Activated CD8-positive, alpha-beta memory T cell treated with anti-CD3 and anti-CD28 coated beads, Interleukin-2, amount 50 U/mL, for 4 hours (primary cell): ENCODE measurements at regions not wholly inside any gene's neighbourhood (a gene's known extent, or its start where the extent isn't known, plus 50 kb on each side); places are given as distances from the start of the nearest gene placed in this dataset.
"Not testable (repeated sequence)": the region's sequence is repeated elsewhere in the genome, so short reads cannot be mapped to it uniquely, and the experiment has no call there.

Source experiments
- DNase-seq: peaks from one replicate; pipeline ENCODE4 v3.0.0-alpha.2; 2020

DNA sequence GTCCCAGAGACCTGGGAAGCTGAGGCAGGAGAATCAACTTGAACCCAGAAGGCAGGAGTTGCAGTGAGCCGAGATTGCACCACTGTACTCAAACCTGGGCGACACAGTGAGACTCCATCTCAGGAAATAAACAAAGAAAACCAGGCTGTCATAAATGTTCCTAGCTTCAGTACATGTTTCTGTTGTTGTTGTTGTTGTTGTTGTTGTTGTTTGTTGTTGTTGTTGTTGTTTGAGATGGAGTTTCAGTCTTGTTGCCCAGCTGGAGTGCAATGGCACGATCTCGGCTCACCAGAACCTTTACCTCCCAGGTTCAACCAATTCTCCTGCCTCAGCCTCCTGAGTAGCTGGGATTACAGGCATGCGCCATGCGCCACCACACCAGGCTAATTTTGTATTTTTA lies 452.5 kb downstream of the HS3ST3B1 start:
- no peak for DNase-seq

- DNase-seq: no peak
Observed at GRCh38 chr17:14752011-14752410, 451.1 kb downstream of the HS3ST3B1 start.

DNA sequence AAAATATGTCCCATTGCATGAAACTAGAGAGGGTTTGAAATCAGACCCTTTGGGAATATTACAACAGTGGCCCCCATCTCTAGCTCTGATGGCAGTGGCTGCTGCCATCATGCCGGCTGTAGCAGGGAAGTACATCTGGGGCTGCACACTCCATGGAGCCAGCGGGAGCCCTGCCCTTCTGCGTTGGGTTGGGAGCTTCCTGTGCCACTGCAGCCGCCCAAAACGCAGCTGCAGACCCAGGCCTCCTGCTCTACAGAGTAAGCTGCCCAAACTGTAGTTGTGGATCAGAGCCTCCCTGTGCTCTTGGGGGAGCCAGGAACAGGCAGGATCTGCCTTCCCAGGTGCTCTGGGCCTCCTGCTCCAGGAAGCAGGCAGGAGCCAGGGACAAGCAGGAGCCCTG lies 450.0 kb downstream of the HS3ST3B1 start:
- DNase-seq: no peak

DNA sequence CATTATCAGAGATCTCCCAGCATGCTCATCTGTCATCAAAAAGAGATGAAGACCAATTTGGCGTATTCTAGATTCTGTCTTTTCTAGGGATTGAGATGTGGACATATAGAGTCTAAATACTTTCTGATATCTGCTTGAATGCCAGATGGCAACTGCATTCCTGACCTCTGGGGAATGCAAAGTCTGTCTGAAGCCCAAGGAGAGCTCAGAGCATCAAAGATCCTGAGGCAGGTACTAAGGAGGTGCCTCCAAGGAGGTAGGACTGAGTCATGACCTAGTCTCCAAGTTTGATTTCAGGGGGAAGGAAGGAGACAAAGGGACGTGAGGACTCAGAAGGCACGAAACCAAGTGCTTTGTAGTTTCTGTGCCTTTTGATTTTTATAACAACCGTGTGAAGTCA lies 448.4 kb downstream of the HS3ST3B1 start:
- no peak for DNase-seq

GRCh38 chr17:14748036-14748710 lies 447.3 kb downstream of the HS3ST3B1 start:
- DNase-seq: no peak

GRCh38 chr17:14747603-14747950 lies 446.7 kb downstream of the HS3ST3B1 start:
- DNase-seq: no peak

- no peak for DNase-seq
Observed at GRCh38 chr17:14746822-14747602, 446.1 kb downstream of the HS3ST3B1 start.

- no peak for DNase-seq
Observed at GRCh38 chr17:14745541-14745940, 444.7 kb downstream of the HS3ST3B1 start.

DNA sequence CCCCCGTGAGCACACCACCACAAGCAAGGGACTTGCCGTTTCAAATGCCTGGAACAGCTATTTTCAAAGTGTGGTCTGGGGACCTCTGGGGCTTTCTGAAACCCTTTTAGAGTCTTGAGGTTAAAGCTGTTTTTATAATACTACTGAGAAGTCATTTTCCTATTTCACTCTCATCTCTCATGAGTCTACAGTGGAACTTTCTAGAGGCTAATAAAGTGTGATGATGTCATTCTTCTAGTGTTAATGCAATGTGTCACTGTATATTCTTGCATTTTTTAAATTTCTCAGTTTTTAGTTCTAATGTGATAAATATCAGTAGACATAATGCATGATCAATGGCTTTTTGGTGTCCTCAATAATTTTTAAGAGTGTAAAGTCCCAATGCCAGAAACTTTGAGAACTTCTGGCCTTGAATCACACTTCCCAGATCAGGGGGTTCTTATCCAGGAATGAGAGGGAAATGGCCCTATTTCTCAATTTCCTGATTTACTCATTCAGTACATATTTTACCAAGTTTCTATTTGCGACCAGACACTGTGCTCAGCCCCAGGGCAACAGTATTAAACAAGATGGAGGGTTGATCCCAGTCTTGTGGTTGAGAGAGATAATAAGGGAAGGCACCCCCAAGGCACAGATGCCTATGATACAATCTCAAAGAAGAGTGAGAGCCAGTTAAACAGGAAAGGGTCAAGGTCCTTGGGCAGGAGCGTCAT lies 444.0 kb downstream of the HS3ST3B1 start:
- DNase-seq: no peak

DNA sequence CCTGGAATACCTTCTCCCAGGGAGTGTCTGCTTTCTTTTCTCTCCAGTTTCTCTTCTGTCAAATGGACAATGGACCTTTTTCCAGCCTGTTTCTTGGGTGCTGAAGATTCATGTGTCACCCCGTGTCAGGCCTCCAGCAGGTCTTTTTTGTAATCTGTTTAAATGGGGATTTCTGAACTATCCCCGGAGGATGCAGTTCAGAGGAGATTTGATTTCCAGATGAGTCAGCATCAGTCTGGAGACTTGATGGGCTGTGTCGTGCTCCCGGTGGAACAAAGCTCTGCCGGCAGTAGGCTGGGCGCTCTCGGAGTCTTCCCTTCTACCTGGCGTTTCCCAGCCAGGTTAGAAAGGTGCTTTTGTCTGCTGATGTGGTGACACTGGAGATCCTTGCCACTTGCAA lies 440.6 kb downstream of the HS3ST3B1 start:
- DNase-seq: no peak

DNA sequence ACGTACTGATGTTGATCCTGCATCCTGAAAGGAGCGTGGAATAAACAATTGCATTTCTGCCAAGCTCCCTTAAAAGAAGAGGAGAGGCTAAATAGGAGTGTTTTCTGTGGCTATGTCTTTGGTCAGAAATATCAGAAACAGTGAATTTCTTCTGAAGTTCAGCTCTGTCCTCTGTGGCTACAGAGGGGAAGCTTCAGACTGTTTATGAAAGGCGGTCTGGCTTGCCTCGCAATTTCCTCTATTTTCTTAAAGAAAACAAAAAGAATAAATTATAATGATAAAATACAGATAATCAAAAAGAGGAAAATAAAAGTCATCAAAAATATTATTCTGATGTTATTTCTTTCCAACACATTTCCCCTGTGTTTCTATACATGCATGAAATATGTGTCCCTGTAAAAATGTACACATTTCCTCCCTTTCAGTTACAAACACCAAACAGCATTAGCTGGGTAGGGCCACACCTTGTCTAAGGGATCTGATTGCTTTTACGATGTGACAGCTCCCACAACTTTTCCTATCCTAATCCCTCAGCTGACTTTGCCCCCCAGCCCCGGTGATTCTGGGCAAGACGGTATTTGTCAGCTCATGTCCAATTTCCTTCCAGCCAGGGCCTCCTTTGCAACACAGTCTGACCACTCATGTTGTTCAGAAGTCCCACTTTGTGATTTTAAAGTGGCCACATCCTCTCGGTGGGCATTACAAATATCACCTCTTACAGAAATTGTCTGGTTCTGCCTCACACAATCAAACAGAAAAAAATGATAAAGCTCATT lies 439.0 kb downstream of the HS3ST3B1 start:
- no peak for DNase-seq

DNA sequence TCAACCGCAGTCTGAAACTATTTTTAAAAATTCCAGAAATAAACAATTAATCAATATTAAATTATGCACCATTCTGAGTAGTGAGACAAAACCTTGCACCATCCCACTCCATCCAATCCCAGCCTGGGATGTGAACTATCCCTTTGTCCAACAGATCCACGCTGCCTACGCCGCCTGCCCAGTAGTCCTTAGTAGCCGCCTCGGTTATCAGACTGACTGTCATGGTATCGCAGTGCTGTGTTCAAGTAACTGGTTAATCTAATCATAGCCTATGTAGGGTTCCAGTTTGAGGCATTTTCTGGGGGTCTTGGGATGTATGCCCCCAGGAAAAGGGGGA lies 437.7 kb downstream of the HS3ST3B1 start:
- DNase-seq: no peak

- no peak for DNase-seq
Observed at GRCh38 chr17:14737984-14738651, 437.2 kb downstream of the HS3ST3B1 start.

GRCh38 chr17:14736631-14737030 lies 435.8 kb downstream of the HS3ST3B1 start:
- DNase-seq: no peak

DNA sequence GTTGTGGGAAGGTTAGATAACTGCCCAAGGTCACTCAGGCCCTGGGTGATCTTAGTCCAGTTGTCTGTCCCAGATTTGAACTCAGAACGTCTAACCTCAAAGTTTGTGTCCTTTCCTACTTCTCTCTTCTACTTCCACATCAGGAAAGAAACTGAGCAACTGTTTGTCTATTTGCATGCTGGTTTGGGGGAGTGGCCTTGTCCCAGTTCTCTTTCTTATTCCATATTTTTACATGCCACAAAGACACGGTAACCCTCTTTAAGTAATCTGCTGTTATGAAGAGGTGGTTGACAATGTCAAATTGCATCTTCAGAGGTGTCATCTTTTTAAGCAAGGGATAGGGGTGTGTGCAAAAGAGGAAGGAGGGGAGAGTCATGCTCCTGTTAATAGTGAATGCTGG lies 432.5 kb downstream of the HS3ST3B1 start:
- no peak for DNase-seq

DNA sequence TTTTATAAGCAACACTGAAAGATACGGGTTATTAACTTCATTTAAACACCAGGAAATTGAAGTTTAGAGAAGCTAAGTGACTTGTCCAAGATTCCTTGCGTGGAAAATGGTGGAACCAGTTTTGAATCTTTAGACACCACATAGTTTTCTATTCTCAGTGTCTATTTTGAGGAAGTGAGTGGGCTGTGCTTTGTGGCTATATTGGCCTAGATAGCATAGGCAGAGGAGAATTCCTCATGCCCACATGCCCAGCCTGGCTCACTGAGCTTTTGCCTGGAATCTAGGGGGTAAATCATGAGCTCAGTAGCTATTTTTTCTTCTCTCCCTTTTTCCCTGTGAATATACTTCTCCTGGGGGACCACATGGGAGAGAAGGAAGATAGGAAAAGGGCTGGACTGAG lies 431.3 kb downstream of the HS3ST3B1 start:
- DNase-seq: no peak

- DNase-seq: no peak
Observed at GRCh38 chr17:14731591-14731990, 430.7 kb downstream of the HS3ST3B1 start.

DNA sequence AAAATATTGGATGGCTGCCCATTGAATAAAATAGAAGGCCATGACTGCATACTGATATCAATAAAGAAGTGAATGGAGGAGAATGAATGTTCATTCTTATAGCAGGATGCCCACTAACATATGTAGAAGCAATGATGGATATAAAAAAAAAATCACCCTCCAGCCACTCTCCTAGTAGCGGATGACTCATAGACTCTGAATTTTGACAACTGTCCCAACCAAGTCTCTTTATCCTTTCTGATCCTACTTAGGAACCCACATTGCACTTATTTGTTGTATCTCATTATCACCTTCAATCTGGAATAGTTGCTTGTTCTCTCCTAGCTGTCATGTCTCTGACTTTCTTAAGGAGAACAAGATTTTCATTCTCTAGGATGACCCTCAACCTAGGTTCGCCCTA lies 429.9 kb downstream of the HS3ST3B1 start:
- no peak for DNase-seq

- no peak for DNase-seq
Observed at GRCh38 chr17:14725729-14726128, 424.8 kb downstream of the HS3ST3B1 start.

- DNase-seq: no peak
Observed at GRCh38 chr17:14724770-14725169, 423.9 kb downstream of the HS3ST3B1 start.

DNA sequence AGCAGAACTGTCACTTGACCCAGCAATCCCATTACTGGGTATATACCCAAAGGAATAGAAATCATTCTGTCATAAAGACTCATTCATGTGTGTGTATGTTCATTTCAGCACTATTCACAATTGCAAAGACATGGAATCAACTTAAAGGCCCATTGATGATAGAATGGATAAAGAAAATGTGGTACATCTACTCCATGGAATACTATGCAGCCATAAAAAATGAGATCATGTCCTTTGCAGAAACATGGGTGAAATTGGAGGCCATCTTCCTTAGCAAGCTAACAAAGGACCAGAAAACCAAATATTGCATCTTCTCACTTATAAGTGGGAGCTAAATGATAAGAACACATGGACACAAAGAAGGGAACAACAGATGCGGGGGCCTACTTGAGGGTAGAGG lies 422.5 kb downstream of the HS3ST3B1 start:
- not testable (repeated sequence) for DNase-seq

DNA sequence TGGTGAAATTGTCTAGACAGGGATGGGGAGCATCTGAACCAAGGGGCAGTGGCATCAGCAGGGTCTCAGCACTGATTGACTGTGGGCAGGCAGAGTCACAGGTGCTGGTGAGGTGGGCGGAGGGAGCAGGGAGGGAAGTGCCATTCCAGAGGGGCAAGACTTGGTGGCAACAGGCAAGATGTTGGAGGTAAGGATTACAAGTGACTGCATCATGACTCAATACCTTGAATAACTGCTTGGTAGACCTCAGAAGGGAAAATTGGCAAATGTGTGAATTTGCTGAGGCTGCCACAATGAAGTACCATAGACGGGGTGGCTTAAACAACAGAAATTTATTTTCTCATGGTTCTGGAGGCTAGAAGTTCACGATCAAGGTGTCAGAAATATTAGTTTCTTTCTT lies 419.1 kb downstream of the HS3ST3B1 start:
- DNase-seq: no peak

DNA sequence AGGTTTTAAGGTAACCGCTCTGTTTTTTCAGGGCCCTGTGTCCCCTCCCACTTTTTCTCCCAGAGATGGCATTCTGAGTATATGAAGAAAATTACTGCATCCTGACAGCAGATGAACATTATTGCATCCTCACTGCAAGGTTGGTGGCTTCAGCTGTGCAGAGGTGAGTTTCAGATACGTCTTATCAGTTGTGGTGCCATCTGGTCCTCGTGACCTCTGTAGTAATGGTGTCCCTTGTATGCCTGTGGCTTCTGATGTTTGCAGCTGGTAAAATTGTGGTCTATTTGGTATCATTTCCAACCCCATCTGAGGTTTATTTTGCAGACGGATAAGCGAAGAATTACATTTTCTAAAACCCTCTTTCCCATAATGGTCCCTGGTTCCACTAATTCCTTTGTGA lies 417.0 kb downstream of the HS3ST3B1 start:
- no peak for DNase-seq
